ENCODE measurements at regions not wholly inside any gene's neighbourhood (a gene's known extent, or its start where the extent isn't known, plus 50 kb on each side); places are given as distances from the start of the nearest gene placed in this dataset.

GRCh38 chr2:43071599-43072550, 154.5 kb downstream of the ZFP36L2 start:
- Histone ChIP-seq H3K9me3 (ENCODE audit: severe bottlenecking) (no peaks in the 10 kb centered on the region), H3K27me3 (ENCODE audit: insufficient read depth, low read depth, severe bottlenecking) (no peaks in the 10 kb centered on the region), H3K36me3 (no peaks in the 10 kb centered on the region), H3K27ac (no peak overlapping the region), H3K4me3 (ENCODE audit: low read depth, low read length) (no peak overlapping the region)
- no peak for DNase-seq
- TF ChIP-seq CTCF (IDR thresholded peaks at IDR 0.05; ENCODE audit: low read depth, low read length): no peak

- H3K27ac ChIP-seq: no peak overlapping the region
- no peak for TF ChIP-seq CTCF (IDR thresholded peaks at IDR 0.05; ENCODE audit: low read depth, low read length)
These were observed 155.5 kb downstream of the ZFP36L2 start for GRCh38 chr2:43070676-43071502.

GRCh38 chr2:43070030-43070429, 156.4 kb downstream of the ZFP36L2 start:
- Histone ChIP-seq H3K36me3 (no peaks in the 10 kb centered on the region), H3K4me3 (ENCODE audit: low read depth, low read length) (no peak overlapping the region)
- no peak for DNase-seq

More at GRCh38 chr2:43070676-43071502, 155.5 kb downstream of the ZFP36L2 start:
- no peaks in the 10 kb centered on the region for H3K36me3 ChIP-seq
- H3K9me3 ChIP-seq (ENCODE audit: severe bottlenecking): no peaks in the 10 kb centered on the region
- no peak for DNase-seq
- H3K27me3 ChIP-seq (ENCODE audit: insufficient read depth, low read depth, severe bottlenecking): no peaks in the 10 kb centered on the region
- no peak overlapping the region for H3K4me3 ChIP-seq (ENCODE audit: low read depth, low read length)

GRCh38 chr2:43068631-43069517, 157.5 kb downstream of the ZFP36L2 start:
- Histone ChIP-seq H3K27ac (no peak overlapping the region), H3K36me3 (no peaks in the 10 kb centered on the region), H3K9me3 (ENCODE audit: severe bottlenecking) (no peaks in the 10 kb centered on the region), H3K4me3 (ENCODE audit: low read depth, low read length) (no peak overlapping the region), H3K27me3 (ENCODE audit: insufficient read depth, low read depth, severe bottlenecking) (no peaks in the 10 kb centered on the region)
- TF ChIP-seq CTCF (IDR thresholded peaks at IDR 0.05; ENCODE audit: low read depth, low read length): no peak
- no peak for DNase-seq

More at GRCh38 chr2:43070030-43070429, 156.4 kb downstream of the ZFP36L2 start:
- Histone ChIP-seq H3K9me3 (ENCODE audit: severe bottlenecking) (no peaks in the 10 kb centered on the region), H3K27ac (no peak overlapping the region), H3K27me3 (ENCODE audit: insufficient read depth, low read depth, severe bottlenecking) (no peaks in the 10 kb centered on the region)
- TF ChIP-seq CTCF (IDR thresholded peaks at IDR 0.05; ENCODE audit: low read depth, low read length): no peak

- H3K27ac ChIP-seq: no peak overlapping the region
- H3K9me3 ChIP-seq (ENCODE audit: severe bottlenecking): no peaks in the 10 kb centered on the region
- H3K4me3 ChIP-seq (ENCODE audit: low read depth, low read length): no peak overlapping the region
- no peaks in the 10 kb centered on the region for H3K36me3 ChIP-seq
- no peak for DNase-seq
- TF ChIP-seq CTCF (IDR thresholded peaks at IDR 0.05; ENCODE audit: low read depth, low read length): no peak
- no peaks in the 10 kb centered on the region for H3K27me3 ChIP-seq (ENCODE audit: insufficient read depth, low read depth, severe bottlenecking)
These were observed 158.3 kb downstream of the ZFP36L2 start for GRCh38 chr2:43068041-43068533.

All from WERI-Rb-1 (cell line).